Endothelial cell (in vitro differentiated cells): ENCODE measurements at regions not wholly inside any gene's neighbourhood (a gene's known extent, or its start where the extent isn't known, plus 50 kb on each side); places are given as distances from the start of the nearest gene placed in this dataset.

Experiments used
- DNase-seq: peaks from one replicate; pipeline ENCODE4 v3.0.0; 2021; ENCODE audit warnings: low spot score
- H3K27ac Mint-ChIP-seq: one replicate; pipeline ENCODE4 v1.8.0; 2021; ENCODE audit warnings: mixed read lengths, inconsistent platforms; ENCODE audit not compliant: unreplicated experiment
- H3K27me3 Mint-ChIP-seq: one replicate; pipeline ENCODE4 v1.8.0; 2021; ENCODE audit warnings: mild to moderate bottlenecking, moderate library complexity, mixed read lengths, inconsistent platforms; ENCODE audit not compliant: unreplicated experiment
- H3K36me3 Mint-ChIP-seq: one replicate; pipeline ENCODE4 v1.8.0; 2021; ENCODE audit warnings: mild to moderate bottlenecking, low read depth, mixed read lengths, inconsistent platforms; ENCODE audit not compliant: unreplicated experiment
- H3K4me1 Mint-ChIP-seq: one replicate; pipeline ENCODE4 v1.8.0; 2021; ENCODE audit warnings: mild to moderate bottlenecking, mixed read lengths, inconsistent platforms; ENCODE audit not compliant: unreplicated experiment
- H3K4me3 Mint-ChIP-seq: one replicate; pipeline ENCODE4 v1.8.0; 2021; ENCODE audit warnings: mild to moderate bottlenecking, mixed read lengths, inconsistent platforms; ENCODE audit not compliant: unreplicated experiment
- H3K9me3 Mint-ChIP-seq: one replicate; pipeline ENCODE4 v1.8.0; 2021; ENCODE audit warnings: mixed read lengths, inconsistent platforms; ENCODE audit not compliant: unreplicated experiment
- CTCF ChIP-seq: fragments of 200-600 bp; sonication (generic); IDR thresholded peaks from one replicate; pipeline ENCODE4 v1.5.0; 2021; ENCODE audit warnings: antibody characterized with exemption; ENCODE audit not compliant: unreplicated experiment

- DNase-seq: no peak
- no peak for TF ChIP-seq CTCF
- no peaks in the 10 kb centered on the region for H3K27me3 Mint-ChIP-seq
- no peak overlapping the region for H3K4me3 Mint-ChIP-seq
- no peak overlapping the region for H3K27ac Mint-ChIP-seq
- H3K36me3 Mint-ChIP-seq: no peaks in the 10 kb centered on the region
- no peaks in the 10 kb centered on the region for H3K9me3 Mint-ChIP-seq
- no peaks in the 10 kb centered on the region for H3K4me1 Mint-ChIP-seq
These were observed 322.2 kb upstream of the TBC1D5 start for GRCh38 chr3:18064586-18064985.

- Mint-ChIP-seq H3K9me3 (no peaks in the 10 kb centered on the region), H3K27me3 (no peaks in the 10 kb centered on the region), H3K4me3 (no peak overlapping the region), H3K36me3 (no peaks in the 10 kb centered on the region), H3K27ac (no peak overlapping the region), H3K4me1 (no peaks in the 10 kb centered on the region)
- DNase-seq: no peak
- TF ChIP-seq CTCF: no peak
These were observed 320.2 kb upstream of the TBC1D5 start for GRCh38 chr3:18062657-18063025.

GRCh38 chr3:18061737-18062656 lies 319.6 kb upstream of the TBC1D5 start:
- TF ChIP-seq CTCF: no peak
- H3K4me3 Mint-ChIP-seq: no peak overlapping the region

GRCh38 chr3:18058666-18059065 lies 316.2 kb upstream of the TBC1D5 start:
- H3K27ac Mint-ChIP-seq: no peak overlapping the region
- no peak for TF ChIP-seq CTCF
- H3K4me1 Mint-ChIP-seq: no peaks in the 10 kb centered on the region

More at GRCh38 chr3:18061737-18062656, 319.6 kb upstream of the TBC1D5 start:
- H3K36me3 Mint-ChIP-seq: no peaks in the 10 kb centered on the region
- H3K27me3 Mint-ChIP-seq: no peaks in the 10 kb centered on the region
- H3K4me1 Mint-ChIP-seq: no peaks in the 10 kb centered on the region
- H3K27ac Mint-ChIP-seq: no peak overlapping the region
- no peaks in the 10 kb centered on the region for H3K9me3 Mint-ChIP-seq
- no peak for DNase-seq

GRCh38 chr3:18057471-18058091 lies 315.1 kb upstream of the TBC1D5 start:
- Mint-ChIP-seq H3K4me1 (no peaks in the 10 kb centered on the region), H3K36me3 (no peaks in the 10 kb centered on the region), H3K27ac (no peak overlapping the region), H3K27me3 (no peaks in the 10 kb centered on the region), H3K9me3 (no peaks in the 10 kb centered on the region), H3K4me3 (no peak overlapping the region)
- DNase-seq: no peak
- no peak for TF ChIP-seq CTCF

More at GRCh38 chr3:18058666-18059065, 316.2 kb upstream of the TBC1D5 start:
- H3K4me3 Mint-ChIP-seq: no peak overlapping the region
- H3K9me3 Mint-ChIP-seq: no peaks in the 10 kb centered on the region
- no peak for DNase-seq
- no peaks in the 10 kb centered on the region for H3K36me3 Mint-ChIP-seq
- no peaks in the 10 kb centered on the region for H3K27me3 Mint-ChIP-seq
